HG02981 (cell line): ENCODE measurements at regions not wholly inside any gene's neighbourhood (a gene's known extent, or its start where the extent isn't known, plus 50 kb on each side); places are given as distances from the start of the nearest gene placed in this dataset.

Experiments
- ATAC-seq: cut with Tn5 transposase; IDR thresholded peaks from one replicate; pipeline ENCODE4 v1.9.1; 2021; ENCODE audit warnings: mild to moderate bottlenecking, moderate library complexity; ENCODE audit not compliant: unreplicated experiment

- no peak for ATAC-seq
Observed at GRCh38 chr1:193741228-193741627, 554.8 kb upstream of the B3GALT2 start.

DNA sequence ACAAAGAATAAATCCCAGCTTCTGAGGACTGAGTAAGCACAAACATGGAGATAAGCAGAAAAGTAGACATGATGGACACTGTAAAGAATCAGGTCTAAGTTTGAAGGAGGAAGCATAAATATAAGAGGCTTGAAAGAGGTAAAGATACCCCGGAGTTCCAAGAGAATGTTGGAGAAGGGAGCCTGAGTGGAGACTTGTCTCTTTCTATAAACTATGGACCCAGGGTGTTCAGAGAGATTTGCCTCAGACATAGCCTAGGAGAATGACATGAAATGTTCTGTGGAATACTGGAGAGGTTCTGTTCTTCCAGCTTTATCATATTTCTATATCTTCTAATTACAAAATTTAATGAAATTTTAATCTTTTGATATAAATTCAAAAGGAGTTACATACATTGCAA lies 554.3 kb upstream of the B3GALT2 start:
- ATAC-seq: no peak

DNA sequence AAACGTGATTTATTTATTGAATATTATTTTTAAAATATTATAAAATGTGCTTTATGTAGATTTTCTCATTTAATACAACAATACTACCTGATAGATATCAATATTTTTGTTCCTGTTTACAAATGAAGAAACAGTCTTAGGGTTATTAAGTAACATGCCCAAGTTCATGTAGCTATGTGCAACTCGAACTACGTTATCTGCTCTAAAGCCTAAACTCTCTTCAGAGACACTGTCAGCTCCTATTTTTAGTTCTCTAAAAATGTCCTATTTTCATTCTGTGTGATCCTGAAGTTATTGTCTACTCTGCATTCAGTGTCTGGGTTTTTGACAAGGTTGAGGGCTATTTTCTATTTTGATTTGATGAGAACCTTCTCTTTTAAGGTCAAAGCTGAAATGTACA lies 550.1 kb upstream of the B3GALT2 start:
- ATAC-seq: no peak

- no peak for ATAC-seq
Observed at GRCh38 chr1:193733674-193734073, 547.3 kb upstream of the B3GALT2 start.

DNA sequence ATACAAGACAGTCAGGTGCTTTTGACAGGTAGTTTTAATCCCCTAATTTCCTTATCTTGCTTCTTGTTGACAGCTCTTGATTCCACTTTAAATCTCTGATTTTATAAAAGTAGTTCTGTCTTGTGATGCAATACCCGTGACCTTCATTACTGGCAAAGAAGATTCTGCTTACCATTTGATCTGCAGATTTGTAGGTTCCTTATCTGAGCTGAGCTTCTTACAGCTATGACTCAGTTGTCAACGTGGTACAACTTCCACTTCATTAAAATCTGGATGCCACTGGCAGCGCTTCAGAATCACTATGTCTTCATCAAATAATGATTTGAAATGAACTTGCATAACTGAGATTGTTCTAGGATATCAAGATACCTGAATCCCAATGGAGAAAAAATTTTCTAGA lies 543.6 kb upstream of the B3GALT2 start:
- no peak for ATAC-seq

GRCh38 chr1:193729429-193729828 lies 543.0 kb upstream of the B3GALT2 start:
- no peak for ATAC-seq

GRCh38 chr1:193727850-193728249 lies 541.4 kb upstream of the B3GALT2 start:
- no peak for ATAC-seq

GRCh38 chr1:193726722-193727121 lies 540.3 kb upstream of the B3GALT2 start:
- ATAC-seq: no peak

GRCh38 chr1:193712392-193712791 lies 526.0 kb upstream of the B3GALT2 start:
- no peak for ATAC-seq

- no peak for ATAC-seq
Observed at GRCh38 chr1:193709607-193710006, 523.2 kb upstream of the B3GALT2 start.

DNA sequence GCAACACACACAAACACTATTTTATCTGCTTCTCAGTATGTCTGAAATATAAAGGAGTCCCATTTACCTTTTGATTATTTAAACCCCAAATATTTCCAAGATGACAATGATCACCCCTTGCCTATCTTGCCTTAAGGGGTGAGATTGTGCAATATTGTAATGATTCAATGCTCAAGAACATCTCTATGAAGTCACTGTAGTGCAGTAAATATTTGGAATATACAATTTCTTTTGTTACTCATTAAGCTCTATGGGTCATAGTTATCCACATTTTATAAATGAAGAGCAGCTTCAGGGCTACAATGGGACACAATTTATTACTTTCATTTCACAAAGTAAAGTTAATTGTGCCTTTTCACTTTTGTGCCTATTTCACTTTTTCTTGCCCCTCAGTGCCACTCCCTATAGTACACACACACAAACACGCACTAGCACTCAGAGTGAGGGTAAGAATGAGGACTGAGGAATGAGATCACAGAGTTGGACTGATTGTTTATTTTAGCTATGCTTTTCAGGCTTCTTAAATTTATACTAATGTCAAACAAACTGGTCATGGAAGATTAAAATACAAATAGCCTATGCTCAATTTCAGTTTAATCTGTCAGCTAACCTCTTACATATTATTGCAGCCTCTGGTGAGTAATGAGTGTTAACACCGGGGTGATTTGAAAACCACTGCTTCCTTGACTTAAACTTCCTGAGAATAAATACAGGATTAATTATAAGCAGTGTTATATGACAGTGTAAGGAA lies 521.0 kb upstream of the B3GALT2 start:
- ATAC-seq: no peak

DNA sequence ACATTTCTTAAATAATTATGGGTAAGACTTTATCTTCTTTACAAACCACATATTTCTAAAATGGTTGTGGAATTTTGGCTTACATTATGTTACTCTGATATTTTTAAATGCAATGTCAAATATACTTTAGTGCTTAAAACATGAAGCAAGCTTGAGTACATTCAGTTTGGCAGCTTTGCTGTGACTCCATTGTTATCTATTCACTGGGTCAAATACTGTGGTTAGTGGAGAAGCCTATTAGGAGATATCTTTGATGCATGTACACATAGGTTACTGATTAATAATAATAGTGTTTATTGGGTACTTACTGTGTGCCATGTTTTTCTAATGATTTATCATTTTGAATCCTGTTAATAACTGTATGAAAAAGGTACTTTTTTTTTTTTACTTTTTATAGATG lies 520.4 kb upstream of the B3GALT2 start:
- no peak for ATAC-seq

GRCh38 chr1:193705554-193705981 lies 519.2 kb upstream of the B3GALT2 start:
- no peak for ATAC-seq

DNA sequence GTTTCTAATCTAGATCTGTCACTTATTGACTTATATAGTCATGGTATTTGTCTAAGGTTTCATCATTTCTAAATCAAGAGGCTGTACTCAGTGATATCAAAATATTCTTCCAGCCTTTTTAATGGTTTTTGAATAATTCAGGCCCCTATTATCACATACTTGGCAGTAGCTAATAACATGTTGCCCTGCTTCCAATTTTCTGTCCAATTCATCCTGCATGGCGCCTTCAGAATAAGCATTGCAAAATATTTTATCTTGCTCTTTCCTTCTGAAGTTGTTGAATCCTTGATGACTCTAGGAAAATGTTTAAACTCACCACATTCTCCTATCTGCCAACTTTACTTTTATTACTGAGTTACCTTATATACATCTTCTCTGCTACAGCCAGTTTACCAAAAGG lies 517.2 kb upstream of the B3GALT2 start:
- ATAC-seq: no peak

- no peak for ATAC-seq
Observed at GRCh38 chr1:193703121-193703520, 516.7 kb upstream of the B3GALT2 start.

DNA sequence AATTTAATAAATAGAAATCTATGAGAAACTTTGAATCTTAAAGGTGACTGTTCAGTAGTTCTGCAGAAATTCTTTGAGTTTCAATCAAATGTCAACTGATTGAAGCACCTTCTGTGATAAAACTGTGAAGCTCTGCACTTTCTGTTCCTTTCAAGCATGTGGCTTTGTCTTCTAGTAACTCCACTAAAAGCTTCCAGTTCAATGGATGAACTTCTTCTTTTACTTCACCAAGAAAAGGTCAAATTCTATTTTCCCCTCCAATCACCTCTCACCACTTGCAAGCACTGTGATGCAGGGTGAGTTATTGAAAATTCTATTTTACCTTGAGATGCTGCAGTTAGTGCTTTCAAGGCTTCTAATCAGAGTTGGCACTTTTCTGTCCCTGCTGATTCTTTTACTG lies 515.3 kb upstream of the B3GALT2 start:
- no peak for ATAC-seq

DNA sequence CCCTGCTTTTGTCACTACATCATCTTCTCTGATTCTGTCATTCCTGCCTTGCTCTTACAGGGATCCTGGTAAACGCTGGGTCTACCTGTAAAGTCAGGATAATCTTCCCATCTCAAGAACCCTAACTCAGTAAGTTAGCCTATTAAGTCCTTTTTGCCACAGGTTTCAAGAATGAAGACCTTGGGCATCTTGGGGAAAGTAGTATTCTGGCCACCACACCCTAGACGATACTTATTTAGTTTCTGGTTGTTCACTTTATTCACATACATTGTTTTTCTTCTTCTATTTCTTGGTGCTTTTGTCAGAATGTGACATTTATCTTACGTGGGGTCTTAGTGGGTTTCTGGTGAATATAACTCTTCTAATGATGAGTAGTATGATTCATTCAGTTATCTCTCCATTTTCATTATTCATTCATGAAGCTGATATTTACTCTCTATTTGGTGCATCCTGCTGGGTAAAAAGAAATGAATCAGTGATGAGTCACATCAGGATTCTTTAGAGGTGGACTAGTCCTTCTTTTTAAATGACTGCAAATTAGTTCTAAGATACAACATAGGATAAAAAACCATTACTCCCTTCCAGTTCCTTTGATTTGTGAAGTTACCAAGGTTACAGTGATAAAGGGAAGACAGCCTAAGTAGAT lies 514.4 kb upstream of the B3GALT2 start:
- no peak for ATAC-seq

DNA sequence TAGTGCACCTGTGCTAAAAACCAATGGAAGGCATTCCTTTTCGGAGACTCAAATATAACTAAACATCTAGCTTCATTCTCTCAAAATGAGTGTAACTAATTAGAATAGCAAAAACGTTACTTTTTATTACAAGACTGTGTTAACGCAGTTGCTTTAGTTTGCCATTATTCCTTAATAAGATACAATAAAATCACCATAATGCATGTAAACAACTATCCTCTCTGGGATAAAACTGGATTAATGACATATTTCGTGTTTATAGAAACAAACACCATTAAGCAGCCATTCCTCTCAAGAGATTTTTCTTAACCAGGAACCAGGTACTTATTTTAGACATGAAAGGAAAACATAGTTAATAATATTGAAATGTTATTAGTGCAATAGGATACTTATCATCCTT lies 512.8 kb upstream of the B3GALT2 start:
- ATAC-seq: no peak

DNA sequence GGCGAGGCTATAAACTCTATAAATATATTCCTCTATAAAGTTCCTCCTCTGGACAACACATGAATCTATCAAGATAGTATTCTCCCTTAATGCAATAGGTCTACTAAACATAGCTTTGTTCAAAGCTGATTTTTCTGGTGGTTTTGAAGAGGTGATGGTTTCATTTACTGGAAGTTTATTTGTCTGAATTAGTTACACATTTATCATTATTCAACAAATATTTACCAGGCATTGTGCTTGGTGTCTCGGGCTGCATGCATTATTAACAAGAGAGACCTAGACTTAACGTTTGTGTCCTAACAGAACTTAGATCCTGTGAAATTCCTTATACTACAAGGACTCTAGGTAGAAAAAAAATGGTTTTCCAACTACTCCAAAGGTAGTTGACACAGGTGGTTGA lies 511.4 kb upstream of the B3GALT2 start:
- ATAC-seq: no peak

DNA sequence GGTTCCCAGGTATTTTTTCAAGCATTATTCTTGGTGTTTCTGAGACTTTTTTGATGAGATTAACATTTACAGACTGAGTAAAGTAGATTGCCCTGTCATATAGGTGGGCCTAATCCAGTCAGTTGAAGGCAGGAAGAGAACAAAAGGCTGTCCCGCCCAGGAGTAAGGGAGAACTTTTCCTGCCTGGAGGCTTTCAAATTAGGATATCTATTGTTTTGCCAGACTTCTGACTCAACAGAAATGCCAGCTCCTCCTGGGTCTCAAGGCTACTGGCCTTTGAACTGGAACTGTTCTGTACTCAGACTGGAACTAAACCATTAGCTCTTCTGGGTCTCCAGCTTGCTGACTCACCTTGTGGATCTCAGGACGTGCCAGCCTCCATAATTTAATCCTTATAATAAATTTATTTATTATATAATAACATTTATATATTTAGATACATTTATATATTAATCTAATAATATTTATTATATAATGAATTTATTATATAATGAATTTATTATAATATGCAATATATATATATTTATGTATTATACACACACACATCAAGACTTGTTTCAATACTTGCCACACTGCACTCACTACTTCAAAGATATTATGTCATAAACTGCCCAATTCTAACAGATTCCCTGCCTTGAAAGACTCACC lies 510.8 kb upstream of the B3GALT2 start:
- no peak for ATAC-seq

- ATAC-seq: no peak
Observed at GRCh38 chr1:193694741-193695140, 508.3 kb upstream of the B3GALT2 start.

- ATAC-seq: no peak
Observed at GRCh38 chr1:193685986-193686385, 499.6 kb upstream of the B3GALT2 start.
